H9 (cell line): ENCODE measurements at regions not wholly inside any gene's neighbourhood (a gene's known extent, or its start where the extent isn't known, plus 50 kb on each side); places are given as distances from the start of the nearest gene placed in this dataset.

ENCODE experiments used
- DNase-seq: peaks from one replicate; pipeline ENCODE4 v3.0.0-alpha.2; 2017
- H2AFZ ChIP-seq: one replicate; pipeline ENCODE4 v1.6.1; 2013; ENCODE audit warnings: mild to moderate bottlenecking, low read length, control low read depth, moderate library complexity
- H2AK5ac ChIP-seq: 2 replicates; pipeline ENCODE4 v1.6.1; 2013; ENCODE audit warnings: low read length, control low read depth, mixed read lengths; ENCODE audit not compliant: insufficient read length
- H2BK120ac ChIP-seq: one replicate; pipeline ENCODE4 v1.6.1; 2013; ENCODE audit warnings: low read depth, mild to moderate bottlenecking, low read length, control low read depth, inconsistent platforms; ENCODE audit not compliant: poor library complexity, severe bottlenecking
- H2BK12ac ChIP-seq: 2 replicates; pipeline ENCODE4 v1.6.1; 2013; ENCODE audit warnings: low read length, control low read depth, mixed read lengths, low read depth; ENCODE audit not compliant: insufficient read length
- H2BK15ac ChIP-seq: 2 replicates; pipeline ENCODE4 v1.6.1; 2013; ENCODE audit warnings: low read depth, low read length, control low read depth
- H2BK20ac ChIP-seq: one replicate; pipeline ENCODE4 v1.6.1; 2013; ENCODE audit warnings: low read depth, mild to moderate bottlenecking, low read length, control low read depth, inconsistent platforms; ENCODE audit not compliant: poor library complexity, severe bottlenecking
- H2BK5ac ChIP-seq: 2 replicates; pipeline ENCODE4 v1.6.1; 2013; ENCODE audit warnings: low read length, control low read depth, mixed read lengths; ENCODE audit not compliant: insufficient read length
- H3K14ac ChIP-seq: 2 replicates; pipeline ENCODE4 v1.6.1; 2013; ENCODE audit warnings: low read length, control low read depth; ENCODE audit not compliant: insufficient read depth
- H3K18ac ChIP-seq: 2 replicates; pipeline ENCODE4 v1.6.1; 2013; ENCODE audit warnings: low read depth, mild to moderate bottlenecking, mixed read lengths, low read length, control low read depth; ENCODE audit not compliant: insufficient read length
- H3K23ac ChIP-seq: 2 replicates; pipeline ENCODE4 v1.6.1; 2013; ENCODE audit warnings: low read length, control low read depth, mixed read lengths, low read depth; ENCODE audit not compliant: insufficient read length
- H3K23me2 ChIP-seq: 2 replicates; pipeline ENCODE4 v1.6.1; 2013; ENCODE audit warnings: low read depth, mild to moderate bottlenecking, mixed read lengths, low read length, control low read depth; ENCODE audit not compliant: insufficient read length, poor library complexity, severe bottlenecking
- H3K27ac ChIP-seq: 2 replicates; pipeline ENCODE4 v1.5.1; 2013; ENCODE audit warnings: low read length, control low read depth, mixed read lengths, low read depth; ENCODE audit not compliant: insufficient read length
- H3K27me3 ChIP-seq: 2 replicates; pipeline ENCODE4 v1.6.1; 2013; ENCODE audit warnings: low read length, control low read depth, inconsistent platforms; ENCODE audit not compliant: insufficient read depth
- H3K4ac ChIP-seq: 2 replicates; pipeline ENCODE4 v1.6.1; 2013; ENCODE audit warnings: low read depth, mild to moderate bottlenecking, control low read depth, inconsistent platforms, low read length, moderate library complexity
- H3K4me1 ChIP-seq: 2 replicates; pipeline ENCODE4 v1.6.1; 2013; ENCODE audit warnings: low read length, control low read depth, inconsistent platforms; ENCODE audit not compliant: insufficient read depth
- H3K4me2 ChIP-seq: 2 replicates; pipeline ENCODE4 v1.6.1; 2013; ENCODE audit warnings: low read length, control low read depth, mixed read lengths; ENCODE audit not compliant: insufficient read length, insufficient read depth
- H3K56ac ChIP-seq: 2 replicates; pipeline ENCODE4 v1.6.1; 2013; ENCODE audit warnings: low read depth, mild to moderate bottlenecking, mixed read lengths, low read length, control low read depth; ENCODE audit not compliant: insufficient read length
- H3K79me1 ChIP-seq: 2 replicates; pipeline ENCODE4 v1.6.1; 2013; ENCODE audit warnings: low read depth, mild to moderate bottlenecking, moderate library complexity, low read length, control low read depth, inconsistent platforms; ENCODE audit not compliant: insufficient read depth, poor library complexity, severe bottlenecking
- H3K79me2 ChIP-seq: 2 replicates; pipeline ENCODE4 v1.6.1; 2013; ENCODE audit warnings: low read length, control low read depth, inconsistent platforms; ENCODE audit not compliant: insufficient read depth
- H3K9ac ChIP-seq: 2 replicates; pipeline ENCODE4 v1.6.1; 2013; ENCODE audit warnings: low read length, control low read depth, mixed read lengths; ENCODE audit not compliant: insufficient read length; ENCODE audit errors: extremely low read depth
- H3K9me3 ChIP-seq: one replicate; pipeline ENCODE4 v1.6.1; 2013; ENCODE audit warnings: low read depth, low read length, inconsistent platforms; ENCODE audit not compliant: control insufficient read depth
- H3T11ph ChIP-seq: one replicate; pipeline ENCODE4 v1.6.1; 2013; ENCODE audit warnings: mild to moderate bottlenecking, low read length, control low read depth, inconsistent platforms
- H4K20me1 ChIP-seq: one replicate; pipeline ENCODE4 v1.6.1; 2013; ENCODE audit not compliant: control insufficient read depth, insufficient read length, insufficient read depth
- H4K5ac ChIP-seq: 2 replicates; pipeline ENCODE4 v1.6.1; 2013; ENCODE audit warnings: low read depth, mild to moderate bottlenecking, mixed read lengths, low read length, control low read depth; ENCODE audit not compliant: insufficient read length
- H4K8ac ChIP-seq: replicated peaks from 2 replicates; pipeline ENCODE4 v1.6.1; 2013; ENCODE audit warnings: low read length, control low read depth, mixed read lengths, low read depth; ENCODE audit not compliant: insufficient read length
- H4K91ac ChIP-seq: 2 replicates; pipeline ENCODE4 v1.6.1; 2013; ENCODE audit warnings: low read depth, mild to moderate bottlenecking, moderate library complexity, mixed read lengths, low read length, control low read depth; ENCODE audit not compliant: insufficient read length
- H3K27ac Mint-ChIP-seq, 3 experiments: 2 replicates in 2 of 3; 3 replicates in 1 of 3; pipeline ENCODE4 v1.8.0; 2020 to 2021; ENCODE audit warnings: mixed read lengths in 3 of 3, mild to moderate bottlenecking in 1 of 3, moderate library complexity in 1 of 3
- H3K27me3 Mint-ChIP-seq: 2 replicates; pipeline ENCODE4 v1.8.0; 2021; ENCODE audit warnings: low read depth, mild to moderate bottlenecking, moderate library complexity, mixed read lengths
- H3K36me3 Mint-ChIP-seq, 3 experiments: 2 replicates in 2 of 3; 3 replicates in 1 of 3; pipeline ENCODE4 v1.8.0; 2020 to 2021; ENCODE audit warnings: low read depth in 3 of 3, mixed read lengths in 3 of 3; ENCODE audit not compliant: insufficient read depth in 1 of 3
- H3K4me1 Mint-ChIP-seq, 2 experiments: 2 replicates each; pipeline ENCODE4 v1.8.0; 2020; ENCODE audit warnings: mixed read lengths in 2 of 2
- H3K4me3 Mint-ChIP-seq, 2 experiments: 2 replicates in 1 of 2; 3 replicates in 1 of 2; pipeline ENCODE4 v1.8.0; 2020 to 2021; ENCODE audit warnings: mild to moderate bottlenecking in 2 of 2, mixed read lengths in 2 of 2, moderate library complexity in 1 of 2
- H3K9me3 Mint-ChIP-seq, 2 experiments: 2 replicates in 1 of 2; 3 replicates in 1 of 2; pipeline ENCODE4 v1.8.0; 2020; ENCODE audit warnings: mild to moderate bottlenecking in 2 of 2, mixed read lengths in 2 of 2, moderate library complexity in 1 of 2
- CTCF ChIP-seq: fragments of 200-600 bp; sonication (generic); conservative IDR thresholded peaks from 3 replicates; pipeline ENCODE4 v1.8.0; 2021; ENCODE audit warnings: antibody characterized with exemption, mild to moderate bottlenecking
- WGBS: extraction: QIAGEN DNeasy Blood & Tissue Kit; methylation state at CpG from one replicate; pipeline ENCODE4 v1.1.7; 2013; ENCODE audit warnings: missing lambda C conversion rate, low lambda C conversion rate, mixed read lengths; ENCODE audit not compliant: insufficient read length; ENCODE audit errors: extremely low coverage; 5-methylcytosine and 5-hydroxymethylcytosine counted together

- DNase-seq, result no peak
- no peak overlapping the region for H3K27ac ChIP-seq
- no peak overlapping the region for H3K4me2 ChIP-seq
These were observed 200.0 kb downstream of the KLF12 start for GRCh38 chr13:73934215-73934641.

More at GRCh38 chr13:73934215-73934641, 200.0 kb downstream of the KLF12 start:
- Histone ChIP-seq H3K9me3 (no peaks in the 10 kb centered on the region), H3K27me3 (no peaks in the 10 kb centered on the region), H3K4me1 (peaks cover 2% of the 10 kb centered on the region; the same call in 1 of the 2 replicates), H4K8ac (no peak overlapping the region), H3K18ac (no peak overlapping the region), H2BK20ac (no peak overlapping the region), H4K5ac (no peak overlapping the region), H3K79me2 (no peaks in the 10 kb centered on the region), H3K9ac (no peak overlapping the region), H2BK120ac (no peak overlapping the region), H3K4ac (no peak overlapping the region), H3K14ac (no peak overlapping the region), H4K20me1 (no peaks in the 10 kb centered on the region), H4K91ac (no peak overlapping the region), H2AFZ (no peak overlapping the region), H2BK15ac (no peak overlapping the region), H3K56ac (no peak overlapping the region), H3K79me1 (no peaks in the 10 kb centered on the region), H3K23me2 (no peaks in the 10 kb centered on the region), H2AK5ac (no peak overlapping the region), H3T11ph (no peak overlapping the region), H2BK12ac (no peak overlapping the region), H2BK5ac (no peak overlapping the region), H3K23ac (no peak overlapping the region)
- WGBS, result no CpG with 5 or more reads among the region's 4 CpGs
- no peak for TF ChIP-seq CTCF
- H3K36me3 Mint-ChIP-seq, result peaks cover 0 to 4% (median 2%) of the 10 kb centered on the region in 3 experiments; a peak in 2 of 7 replicates
- no peak overlapping the region for H3K4me3 Mint-ChIP-seq
- H3K27me3 Mint-ChIP-seq, result no peaks in the 10 kb centered on the region
- no peaks in the 10 kb centered on the region for H3K9me3 Mint-ChIP-seq
- H3K4me1 Mint-ChIP-seq, result peaks cover 17 to 18% of the 10 kb centered on the region in 2 experiments
- H3K27ac Mint-ChIP-seq, result peak overlapping the region in 1 of 3 experiments; percentile 19; a peak in 1 of 7 replicates
